Nephron (organoid): ENCODE measurements at regions not wholly inside any gene's neighbourhood (a gene's known extent, or its start where the extent isn't known, plus 50 kb on each side); places are given as distances from the start of the nearest gene placed in this dataset.

ENCODE experiments used
- H3K27ac Mint-ChIP-seq, 3 experiments: 2 replicates each; pipeline ENCODE4 v1.8.0; 2020; ENCODE audit warnings: mixed read lengths in 3 of 3, mild to moderate bottlenecking in 2 of 3, moderate library complexity in 1 of 3
- H3K27me3 Mint-ChIP-seq: 2 replicates; pipeline ENCODE4 v1.8.0; 2021; ENCODE audit warnings: low read depth, mild to moderate bottlenecking, moderate library complexity, mixed read lengths
- H3K36me3 Mint-ChIP-seq: 2 replicates; pipeline ENCODE4 v1.8.0; 2020; ENCODE audit warnings: low read depth, mixed read lengths
- H3K4me1 Mint-ChIP-seq: 2 replicates; pipeline ENCODE4 v1.8.0; 2020; ENCODE audit warnings: mixed read lengths
- H3K4me3 Mint-ChIP-seq, 3 experiments: 2 replicates each; pipeline ENCODE4 v1.8.0; 2020; ENCODE audit warnings: mild to moderate bottlenecking in 3 of 3, mixed read lengths in 3 of 3, moderate library complexity in 2 of 3
- H3K9me3 Mint-ChIP-seq: 2 replicates; pipeline ENCODE4 v1.8.0; 2020; ENCODE audit warnings: mixed read lengths
- CTCF ChIP-seq, 3 experiments: fragments of 200-600 bp; sonication (generic); IDR thresholded peaks; one replicate each; pipeline ENCODE4 v1.5.0; 2021; ENCODE audit warnings: antibody characterized with exemption in 3 of 3; ENCODE audit not compliant: unreplicated experiment in 3 of 3

DNA sequence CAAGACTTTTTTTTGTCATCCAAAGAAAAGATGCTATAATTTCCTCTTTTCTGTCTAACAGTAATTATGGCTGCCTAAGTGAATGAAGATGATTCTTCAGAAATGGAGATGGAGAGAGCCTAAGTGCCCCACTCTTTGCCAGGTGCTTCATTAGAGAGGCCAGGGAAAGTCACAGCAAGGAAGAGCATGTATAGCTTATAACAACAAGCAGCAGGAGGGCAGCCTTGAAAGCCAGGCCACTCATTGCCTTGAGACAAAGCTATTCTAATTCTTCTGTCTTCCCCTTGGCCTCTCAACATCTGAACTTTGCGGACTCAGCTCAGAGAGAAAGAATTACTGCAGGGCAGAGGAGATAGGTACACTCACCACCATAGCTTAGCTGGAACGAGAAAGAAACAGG lies 112.0 kb upstream of the ZNF366 start:
- Mint-ChIP-seq H3K27ac (peak overlapping the region in 1 of 3 experiments; percentile 26), H3K27me3 (no peaks in the 10 kb centered on the region)
- no peak for TF ChIP-seq CTCF (IDR thresholded peaks at IDR 0.05; ENCODE audit: unreplicated experiment in 3 of 3)

GRCh38 chr5:72618708-72619107 lies 111.5 kb upstream of the ZNF366 start:
- Mint-ChIP-seq H3K4me1 (peaks cover 44% of the 10 kb centered on the region), H3K27me3 (no peaks in the 10 kb centered on the region), H3K27ac (no peak overlapping the region), H3K4me3 (no peak overlapping the region), H3K36me3 (no peaks in the 10 kb centered on the region), H3K9me3 (peaks cover 4% of the 10 kb centered on the region)
- no peak for TF ChIP-seq CTCF (IDR thresholded peaks at IDR 0.05; ENCODE audit: unreplicated experiment in 3 of 3)

More for the DNA sequence above, 112.0 kb upstream of the ZNF366 start:
- Mint-ChIP-seq H3K36me3 (no peaks in the 10 kb centered on the region), H3K4me3 (no peak overlapping the region), H3K9me3 (peaks cover 4% of the 10 kb centered on the region), H3K4me1 (peaks cover 49% of the 10 kb centered on the region)

GRCh38 chr5:72615061-72615460 lies 107.9 kb upstream of the ZNF366 start:
- no peaks in the 10 kb centered on the region for H3K27me3 Mint-ChIP-seq
- H3K9me3 Mint-ChIP-seq, result peaks cover 4% of the 10 kb centered on the region
- no peaks in the 10 kb centered on the region for H3K36me3 Mint-ChIP-seq
- no peak for TF ChIP-seq CTCF (IDR thresholded peaks at IDR 0.05; ENCODE audit: unreplicated experiment in 3 of 3)
- H3K4me3 Mint-ChIP-seq, result no peak overlapping the region
- H3K27ac Mint-ChIP-seq, result no peak overlapping the region
- H3K4me1 Mint-ChIP-seq, result peaks cover 41% of the 10 kb centered on the region

DNA sequence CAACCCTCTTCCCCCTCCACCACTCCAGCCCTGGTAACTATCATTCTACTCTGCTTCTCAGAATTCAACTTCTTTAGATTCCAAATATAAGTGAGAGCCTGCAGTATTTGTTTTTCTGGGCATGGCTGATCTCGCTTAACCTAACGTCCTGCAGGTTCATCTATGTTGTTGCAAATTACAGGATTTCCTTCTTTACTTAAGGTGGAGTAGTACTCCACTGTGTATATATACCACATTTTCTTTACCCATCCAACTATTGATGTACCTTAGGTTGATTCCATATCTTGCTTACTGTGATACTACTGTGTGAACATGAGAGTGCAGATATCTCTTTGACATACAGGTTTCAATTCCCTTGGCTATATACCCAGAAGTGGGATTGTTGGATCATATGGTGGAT lies 106.3 kb upstream of the ZNF366 start:
- Mint-ChIP-seq H3K9me3 (peaks cover 4% of the 10 kb centered on the region), H3K4me3 (no peak overlapping the region), H3K4me1 (peaks cover 32% of the 10 kb centered on the region), H3K27ac (no peak overlapping the region), H3K27me3 (no peaks in the 10 kb centered on the region), H3K36me3 (no peaks in the 10 kb centered on the region)
- no peak for TF ChIP-seq CTCF (IDR thresholded peaks at IDR 0.05; ENCODE audit: unreplicated experiment in 3 of 3)

GRCh38 chr5:72612810-72613209 lies 105.6 kb upstream of the ZNF366 start:
- no peak overlapping the region for H3K27ac Mint-ChIP-seq

More at GRCh38 chr5:72612810-72613209, 105.6 kb upstream of the ZNF366 start:
- Mint-ChIP-seq H3K27me3 (no peaks in the 10 kb centered on the region), H3K36me3 (no peaks in the 10 kb centered on the region), H3K9me3 (peaks cover 4% of the 10 kb centered on the region), H3K4me1 (peaks cover 35% of the 10 kb centered on the region), H3K4me3 (no peak overlapping the region)
- no peak for TF ChIP-seq CTCF (IDR thresholded peaks at IDR 0.05; ENCODE audit: unreplicated experiment in 3 of 3)
